HG03439 (cell line): ENCODE measurements at regions not wholly inside any gene's neighbourhood (a gene's known extent, or its start where the extent isn't known, plus 50 kb on each side); places are given as distances from the start of the nearest gene placed in this dataset.

Experiments used
- ATAC-seq: cut with Tn5 transposase; IDR thresholded peaks from one replicate; pipeline ENCODE4 v1.9.1; 2021; ENCODE audit warnings: mild to moderate bottlenecking, moderate library complexity; ENCODE audit not compliant: unreplicated experiment

- no peak for ATAC-seq
These were observed 134.5 kb downstream of the URB2 start for GRCh38 chr1:229760478-229760996.

- ATAC-seq = no peak
These were observed 136.8 kb downstream of the URB2 start for GRCh38 chr1:229762891-229763290.

- no peak for ATAC-seq
These were observed 142.2 kb downstream of the URB2 start for GRCh38 chr1:229768232-229768631.

- no peak for ATAC-seq
These were observed 143.0 kb downstream of the URB2 start for GRCh38 chr1:229769006-229769405.

GRCh38 chr1:229769809-229770208 lies 143.8 kb downstream of the URB2 start:
- no peak for ATAC-seq

- ATAC-seq = no peak
These were observed 152.7 kb downstream of the URB2 start for GRCh38 chr1:229778794-229779193.

- ATAC-seq = no peak
These were observed 155.4 kb downstream of the URB2 start for GRCh38 chr1:229781453-229781852.

GRCh38 chr1:229782469-229782868 lies 156.4 kb downstream of the URB2 start:
- no peak for ATAC-seq

- no peak for ATAC-seq
These were observed 158.8 kb downstream of the URB2 start for GRCh38 chr1:229784834-229785233.

- ATAC-seq = no peak
These were observed 161.0 kb downstream of the URB2 start for GRCh38 chr1:229786974-229787610.

GRCh38 chr1:229788004-229788403 lies 162.0 kb downstream of the URB2 start:
- no peak for ATAC-seq

GRCh38 chr1:229792012-229792975 lies 166.2 kb downstream of the URB2 start:
- no peak for ATAC-seq

GRCh38 chr1:229793488-229793887 lies 167.4 kb downstream of the URB2 start:
- ATAC-seq = no peak

GRCh38 chr1:229798558-229798957 lies 172.5 kb downstream of the URB2 start:
- no peak for ATAC-seq

- ATAC-seq = no peak
These were observed 177.7 kb downstream of the URB2 start for GRCh38 chr1:229803626-229804217.

- no peak for ATAC-seq
These were observed 182.2 kb downstream of the URB2 start for GRCh38 chr1:229808272-229808671.

GRCh38 chr1:229810140-229810539 lies 184.1 kb downstream of the URB2 start:
- no peak for ATAC-seq

- no peak for ATAC-seq
These were observed 184.9 kb downstream of the URB2 start for GRCh38 chr1:229810961-229811360.

GRCh38 chr1:229812148-229812547 lies 186.1 kb downstream of the URB2 start:
- no peak for ATAC-seq

GRCh38 chr1:229812693-229813092 lies 186.6 kb downstream of the URB2 start:
- ATAC-seq = no peak

GRCh38 chr1:229815076-229815475 lies 189.0 kb downstream of the URB2 start:
- no peak for ATAC-seq

- no peak for ATAC-seq
These were observed 189.9 kb downstream of the URB2 start for GRCh38 chr1:229815961-229816360.
